ENCODE measurements at regions not wholly inside any gene's neighbourhood (a gene's known extent, or its start where the extent isn't known, plus 50 kb on each side); places are given as distances from the start of the nearest gene placed in this dataset.

DNA sequence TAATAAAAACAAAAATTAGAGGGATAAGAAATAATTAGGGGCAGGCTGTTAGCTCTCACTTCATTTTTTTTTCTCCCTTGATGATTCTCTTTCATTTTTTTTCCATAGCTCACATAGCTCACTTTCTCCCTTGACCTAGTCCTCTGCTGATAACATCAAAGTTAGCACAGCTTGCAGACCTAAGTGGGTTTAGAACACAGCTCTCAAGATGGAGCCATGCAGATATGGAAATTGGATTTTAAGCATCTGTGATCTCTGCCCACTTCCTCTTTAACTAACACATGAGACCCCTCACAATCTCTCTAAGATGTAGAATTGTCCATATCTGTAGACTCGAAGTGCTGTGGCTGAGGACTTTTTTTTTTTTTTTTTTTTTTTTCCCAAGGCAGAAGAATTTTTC, 257.1 kb downstream of the SOX4 start:
- H3K9me1 ChIP-seq (ENCODE audit: control insufficient read depth, extremely low read depth, insufficient read depth, low read length), result no peaks in the 10 kb centered on the region
- no peaks in the 10 kb centered on the region for H3K36me3 ChIP-seq (ENCODE audit: control insufficient read depth in 2 of 2, extremely low read depth in 1 of 2, insufficient read depth in 2 of 2, low read length in 2 of 2)
- peaks cover 2% of the 10 kb centered on the region for H3K4me1 ChIP-seq (ENCODE audit: control insufficient read depth, extremely low read depth, insufficient read depth, low read length)
- no peaks in the 10 kb centered on the region for H4K20me1 ChIP-seq (ENCODE audit: control insufficient read depth, extremely low read depth, insufficient read depth, low read length)
- no peak for FAIRE-seq
- dilution Hi-C loops (cut with MboI; ENCODE audit: extremely low pct_ligation_motif_present, low sequenced_read_pairs), result no loop called here
- H2AFZ ChIP-seq (ENCODE audit: control insufficient read depth, low read length), result no peak overlapping the region
- TF ChIP-seq EZH2 (IDR thresholded peaks at IDR 0.05; ENCODE audit: low read length), result no peak
- TF ChIP-seq, protein P1, sequence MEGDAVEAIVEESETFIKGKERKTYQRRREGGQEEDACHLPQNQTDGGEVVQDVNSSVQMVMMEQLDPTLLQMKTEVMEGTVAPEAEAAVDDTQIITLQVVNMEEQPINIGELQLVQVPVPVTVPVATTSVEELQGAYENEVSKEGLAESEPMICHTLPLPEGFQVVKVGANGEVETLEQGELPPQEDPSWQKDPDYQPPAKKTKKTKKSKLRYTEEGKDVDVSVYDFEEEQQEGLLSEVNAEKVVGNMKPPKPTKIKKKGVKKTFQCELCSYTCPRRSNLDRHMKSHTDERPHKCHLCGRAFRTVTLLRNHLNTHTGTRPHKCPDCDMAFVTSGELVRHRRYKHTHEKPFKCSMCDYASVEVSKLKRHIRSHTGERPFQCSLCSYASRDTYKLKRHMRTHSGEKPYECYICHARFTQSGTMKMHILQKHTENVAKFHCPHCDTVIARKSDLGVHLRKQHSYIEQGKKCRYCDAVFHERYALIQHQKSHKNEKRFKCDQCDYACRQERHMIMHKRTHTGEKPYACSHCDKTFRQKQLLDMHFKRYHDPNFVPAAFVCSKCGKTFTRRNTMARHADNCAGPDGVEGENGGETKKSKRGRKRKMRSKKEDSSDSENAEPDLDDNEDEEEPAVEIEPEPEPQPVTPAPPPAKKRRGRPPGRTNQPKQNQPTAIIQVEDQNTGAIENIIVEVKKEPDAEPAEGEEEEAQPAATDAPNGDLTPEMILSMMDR (optimal IDR thresholded peaks at IDR 0.05 in 1 of 3, IDR thresholded peaks at IDR 0.05 in 1 of 3, conservative IDR thresholded peaks at IDR 0.05 in 1 of 3; ENCODE audit: extremely low read depth in 1 of 3, insufficient read depth in 2 of 3, low read length in 3 of 3), result no peak
- no peaks in the 10 kb centered on the region for H3K27me3 ChIP-seq (ENCODE audit: control insufficient read depth, extremely low read depth, insufficient read depth, low read length)
- H3K27ac ChIP-seq (ENCODE audit: control insufficient read depth, insufficient read depth, low read length), result no peak overlapping the region
- H3K79me2 ChIP-seq (ENCODE audit: control insufficient read depth, insufficient read depth, low read length), result no peaks in the 10 kb centered on the region
- H3K9me3 ChIP-seq (ENCODE audit: control insufficient read depth, low read depth, low read length), result no peaks in the 10 kb centered on the region
- DNase-seq (ENCODE audit: low read depth, low spot score), result no peak
- H3K4me2 ChIP-seq (ENCODE audit: control insufficient read depth, extremely low read depth, insufficient read depth, low read depth, low read length), result no peak overlapping the region
- H3K4me3 ChIP-seq (ENCODE audit: control insufficient read depth in 2 of 3, extremely low read depth in 1 of 3, insufficient read depth in 2 of 3, low read depth in 1 of 3, low read length in 3 of 3), result no peak overlapping the region
- no peak overlapping the region for H3K9ac ChIP-seq (ENCODE audit: control insufficient read depth, extremely low read depth, insufficient read depth, low read length)

DNA sequence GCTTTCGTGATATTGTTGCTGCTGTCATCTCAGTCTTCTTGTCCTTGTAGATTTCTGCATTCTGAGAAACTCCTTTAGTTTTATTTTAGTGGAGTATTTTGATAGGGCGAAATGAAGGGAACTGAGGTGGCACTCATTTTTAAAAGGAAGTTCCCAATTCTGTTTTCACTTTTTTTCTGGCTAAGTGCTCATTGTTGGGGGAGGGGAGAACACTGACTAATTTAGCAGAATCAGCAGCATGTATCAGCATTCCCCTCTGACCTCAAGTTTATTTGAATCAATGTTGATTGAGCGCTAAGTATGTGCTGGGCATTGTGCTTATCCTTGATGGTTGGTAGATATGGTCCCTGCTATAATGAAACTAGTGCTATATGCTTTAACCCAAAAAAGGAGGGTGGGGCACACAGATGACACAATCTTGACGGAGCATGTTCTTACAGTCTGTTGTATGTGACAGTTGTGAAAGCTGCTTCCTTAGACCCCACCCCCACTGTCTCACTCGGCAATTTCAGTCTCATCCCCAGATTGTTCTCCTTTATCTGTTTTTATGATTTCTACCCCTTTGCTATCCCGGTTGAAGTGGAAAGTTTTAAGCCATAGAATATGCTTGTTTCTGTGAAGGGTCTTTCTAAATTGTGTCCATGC, 262.4 kb downstream of the SOX4 start:
- H2AFZ ChIP-seq (ENCODE audit: control insufficient read depth, low read length), result peak overlapping the region; percentile 62
- no peaks in the 10 kb centered on the region for H3K9me3 ChIP-seq (ENCODE audit: control insufficient read depth, low read depth, low read length)
- no peak for FAIRE-seq
- peak overlapping the region in 1 of 3 experiments; percentile 35 for H3K4me3 ChIP-seq (ENCODE audit: control insufficient read depth in 2 of 3, extremely low read depth in 1 of 3, insufficient read depth in 2 of 3, low read depth in 1 of 3, low read length in 3 of 3)
- H3K79me2 ChIP-seq (ENCODE audit: control insufficient read depth, insufficient read depth, low read length), result no peaks in the 10 kb centered on the region
- no peaks in the 10 kb centered on the region for H4K20me1 ChIP-seq (ENCODE audit: control insufficient read depth, extremely low read depth, insufficient read depth, low read length)
- TF ChIP-seq, protein P1 (optimal IDR thresholded peaks at IDR 0.05 in 1 of 3, IDR thresholded peaks at IDR 0.05 in 1 of 3, conservative IDR thresholded peaks at IDR 0.05 in 1 of 3; ENCODE audit: extremely low read depth in 1 of 3, insufficient read depth in 2 of 3, low read length in 3 of 3), result no peak
- no peak for TF ChIP-seq EZH2 (IDR thresholded peaks at IDR 0.05; ENCODE audit: low read length)
- peaks cover 18% of the 10 kb centered on the region for H3K4me1 ChIP-seq (ENCODE audit: control insufficient read depth, extremely low read depth, insufficient read depth, low read length)
- peak overlapping the region; percentile 76 for H3K4me2 ChIP-seq (ENCODE audit: control insufficient read depth, extremely low read depth, insufficient read depth, low read depth, low read length)
- no peaks in the 10 kb centered on the region for H3K9me1 ChIP-seq (ENCODE audit: control insufficient read depth, extremely low read depth, insufficient read depth, low read length)
- no peak for DNase-seq (ENCODE audit: low read depth, low spot score)
- peak overlapping the region; percentile 26 for H3K9ac ChIP-seq (ENCODE audit: control insufficient read depth, extremely low read depth, insufficient read depth, low read length)
- peak overlapping the region; percentile 93 for H3K27ac ChIP-seq (ENCODE audit: control insufficient read depth, insufficient read depth, low read length)
- no peaks in the 10 kb centered on the region for H3K36me3 ChIP-seq (ENCODE audit: control insufficient read depth in 2 of 2, extremely low read depth in 1 of 2, insufficient read depth in 2 of 2, low read length in 2 of 2)
- no peaks in the 10 kb centered on the region for H3K27me3 ChIP-seq (ENCODE audit: control insufficient read depth, extremely low read depth, insufficient read depth, low read length)
- dilution Hi-C loops (cut with MboI; ENCODE audit: extremely low pct_ligation_motif_present, low sequenced_read_pairs), result no loop called here

All from keratinocyte (primary cell).